ENCODE measurements at regions not wholly inside any gene's neighbourhood (a gene's known extent, or its start where the extent isn't known, plus 50 kb on each side); places are given as distances from the start of the nearest gene placed in this dataset.
"Not testable (repeated sequence)": the region's sequence is repeated elsewhere in the genome, so short reads cannot be mapped to it uniquely, and the experiment has no call there.

- no peak for DNase-seq (ENCODE audit: extremely low read depth in 1 of 2, low read depth in 1 of 2)
Observed at GRCh38 chrX:912677-913076, 282.1 kb downstream of the SHOX start.

- not testable (repeated sequence) for DNase-seq (ENCODE audit: extremely low read depth in 1 of 2, low read depth in 1 of 2)
Observed at GRCh38 chrX:909068-909467, 278.5 kb downstream of the SHOX start.

- DNase-seq (ENCODE audit: extremely low read depth in 1 of 2, low read depth in 1 of 2), result no peak
Observed at GRCh38 chrX:906586-906985, 276.0 kb downstream of the SHOX start.

DNA sequence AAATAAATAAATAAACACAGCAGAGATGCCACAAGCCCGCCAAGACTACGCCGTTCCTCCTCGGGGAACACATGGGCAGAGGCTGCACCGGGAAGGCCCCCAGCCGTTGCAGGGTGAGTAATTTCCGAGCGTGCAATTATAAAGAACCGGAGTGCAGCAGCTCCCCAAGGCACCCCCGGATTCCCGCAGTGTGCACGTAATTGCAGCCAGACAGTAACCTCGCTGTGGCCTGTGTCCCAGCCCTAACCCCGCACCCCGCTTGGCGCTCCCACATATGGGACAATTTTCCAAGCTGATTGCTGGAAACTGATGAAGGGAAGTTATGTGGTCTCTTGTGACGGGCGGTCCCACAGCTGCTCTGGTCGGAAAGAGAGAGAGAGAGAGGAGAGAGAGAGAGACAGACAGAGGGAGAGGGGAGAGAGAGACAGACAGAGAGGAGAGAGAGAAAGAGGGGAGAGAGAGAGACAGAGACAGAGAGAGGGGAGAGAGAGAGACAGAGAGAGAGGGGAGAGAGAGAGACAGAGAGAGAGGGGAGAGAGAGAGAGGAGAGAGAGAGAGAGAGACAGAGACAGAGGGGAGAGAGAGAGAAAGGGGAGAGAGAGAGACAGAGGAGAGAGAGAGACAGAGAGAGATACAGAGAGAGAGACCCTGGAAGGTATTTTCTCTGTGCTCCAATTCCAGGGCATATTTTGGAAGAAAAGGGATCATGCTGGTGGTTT lies 275.4 kb downstream of the SHOX start:
- no peak for DNase-seq (ENCODE audit: extremely low read depth in 1 of 2, low read depth in 1 of 2)

- DNase-seq (ENCODE audit: extremely low read depth in 1 of 2, low read depth in 1 of 2), result no peak
Observed at GRCh38 chrX:903116-903515, 272.5 kb downstream of the SHOX start.

- no peak for DNase-seq (ENCODE audit: extremely low read depth in 1 of 2, low read depth in 1 of 2)
Observed at GRCh38 chrX:896256-896655, 265.7 kb downstream of the SHOX start.

DNA sequence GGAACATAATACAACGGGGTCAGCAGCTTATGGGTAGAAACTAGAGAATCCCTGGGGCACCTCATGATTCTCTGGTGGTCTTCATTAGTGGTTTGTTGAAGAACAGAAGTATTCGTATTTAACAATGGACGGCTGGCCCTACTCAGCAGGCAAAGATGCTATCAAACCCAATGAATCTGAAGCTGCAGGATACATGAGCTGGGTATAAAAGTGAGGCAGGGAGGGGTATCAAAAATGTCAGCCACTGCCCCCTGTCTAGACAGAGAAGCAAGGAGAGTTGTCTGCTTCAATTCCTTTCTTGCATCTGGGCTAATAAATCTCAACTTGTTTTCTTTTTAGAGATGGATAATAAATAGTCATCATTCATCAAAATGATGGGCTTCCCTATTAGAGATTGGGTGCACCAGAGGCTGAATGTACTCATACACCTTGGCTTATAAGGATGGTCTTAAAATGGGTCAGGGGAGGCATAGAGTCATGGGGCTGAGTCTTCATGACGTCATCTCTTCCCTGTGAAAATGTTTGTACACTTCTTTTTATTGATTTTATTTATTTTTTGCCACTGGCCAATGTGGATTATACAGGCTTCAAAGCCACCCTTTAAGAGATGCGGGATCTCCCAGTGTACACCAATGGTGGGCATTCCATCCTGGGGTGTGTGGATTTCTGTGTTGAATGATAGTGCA lies 259.5 kb downstream of the SHOX start:
- DNase-seq (ENCODE audit: extremely low read depth in 1 of 2, low read depth in 1 of 2), result no peak

GRCh38 chrX:887724-888123 lies 257.1 kb downstream of the SHOX start:
- DNase-seq (ENCODE audit: extremely low read depth in 1 of 2, low read depth in 1 of 2), result not testable (repeated sequence)

DNA sequence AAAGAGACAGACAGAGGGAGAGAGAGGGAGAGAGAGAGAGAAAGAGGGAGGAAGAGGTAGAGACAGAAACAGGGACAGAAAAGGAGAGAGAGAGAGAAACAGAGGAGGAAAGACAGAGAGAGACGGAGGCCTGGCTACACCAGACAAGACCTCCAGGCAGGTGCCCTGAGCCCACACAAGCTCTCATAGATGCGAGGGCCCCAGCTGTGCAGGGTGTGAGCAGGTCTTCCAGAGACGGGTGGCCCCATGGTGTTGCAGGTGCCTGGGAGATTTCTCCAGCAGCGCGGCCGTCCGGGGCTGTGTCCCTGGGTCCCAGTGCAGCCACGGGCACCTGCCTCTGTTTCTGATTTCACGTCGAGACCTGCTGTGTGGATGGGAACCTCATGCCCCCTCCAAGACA lies 253.0 kb downstream of the SHOX start:
- DNase-seq (ENCODE audit: extremely low read depth in 1 of 2, low read depth in 1 of 2), result no peak

DNA sequence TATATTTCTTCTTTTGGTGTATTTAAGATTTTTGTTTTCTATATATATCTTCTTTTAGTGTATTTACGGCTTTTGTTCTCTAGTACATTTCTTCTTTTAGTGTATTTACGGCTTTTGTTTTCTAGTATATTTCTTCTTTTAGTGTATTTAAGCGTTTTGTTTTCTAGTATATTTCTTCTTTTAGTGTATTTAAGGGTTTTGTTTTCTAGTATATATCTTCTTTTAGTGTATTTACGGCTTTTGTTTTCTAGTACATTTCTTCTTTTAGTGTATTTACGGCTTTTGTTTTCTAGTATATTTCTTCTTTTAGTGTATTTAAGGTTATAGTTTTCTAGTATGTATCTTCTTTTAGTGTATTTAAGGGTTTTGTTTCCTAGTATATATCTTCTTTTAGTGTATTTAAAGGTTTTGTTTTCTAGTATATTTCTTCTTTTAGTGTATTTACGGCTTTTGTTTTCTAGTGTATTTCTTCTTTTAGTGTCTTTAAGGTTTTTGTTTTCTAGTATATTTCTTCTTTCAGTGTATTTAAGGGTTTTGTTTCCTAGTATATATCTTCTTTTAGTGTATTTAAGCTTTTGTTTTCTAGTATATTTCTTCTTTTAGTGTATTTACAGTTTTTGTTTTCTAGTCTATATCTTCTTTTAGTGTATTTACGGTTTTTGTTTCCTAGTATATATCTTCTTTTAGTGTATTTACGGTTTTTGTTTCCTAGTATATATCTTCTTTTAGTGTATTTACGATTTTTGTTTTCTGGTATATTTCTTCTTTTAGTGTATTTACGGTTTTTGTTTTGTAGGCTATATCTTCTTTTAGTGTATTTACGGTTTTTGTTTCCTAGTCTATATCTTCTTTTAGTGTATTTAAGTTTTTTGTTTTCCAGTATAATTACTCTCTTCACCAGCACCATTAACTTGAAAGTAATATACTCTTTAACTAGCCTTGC lies 249.4 kb downstream of the SHOX start:
- not testable (repeated sequence) for DNase-seq (ENCODE audit: extremely low read depth in 1 of 2, low read depth in 1 of 2)

- no peak for DNase-seq (ENCODE audit: extremely low read depth in 1 of 2, low read depth in 1 of 2)
Observed at GRCh38 chrX:874061-874460, 243.5 kb downstream of the SHOX start.

DNA sequence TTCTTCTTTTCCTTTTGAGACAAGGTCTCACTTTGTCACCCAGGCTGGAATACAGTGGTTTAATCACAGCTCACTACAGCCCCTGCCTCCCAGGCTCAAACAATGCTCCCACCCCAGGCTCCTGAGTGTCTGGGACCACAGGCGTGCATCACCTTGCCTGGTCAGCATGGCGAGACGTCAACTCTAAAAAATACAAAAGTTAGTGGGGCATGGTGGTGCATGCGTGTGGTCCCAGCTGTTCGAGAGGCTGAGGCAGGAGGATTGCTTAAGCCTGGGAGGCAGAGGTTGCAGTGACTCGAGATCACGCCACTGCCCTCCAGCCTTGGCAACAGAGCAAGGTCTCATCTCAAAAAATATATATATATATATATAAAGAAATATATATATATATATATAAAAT lies 242.4 kb downstream of the SHOX start:
- DNase-seq (ENCODE audit: extremely low read depth in 1 of 2, low read depth in 1 of 2), result no peak

- DNase-seq (ENCODE audit: extremely low read depth in 1 of 2, low read depth in 1 of 2), result no peak
Observed at GRCh38 chrX:872090-872489, 241.5 kb downstream of the SHOX start.

DNA sequence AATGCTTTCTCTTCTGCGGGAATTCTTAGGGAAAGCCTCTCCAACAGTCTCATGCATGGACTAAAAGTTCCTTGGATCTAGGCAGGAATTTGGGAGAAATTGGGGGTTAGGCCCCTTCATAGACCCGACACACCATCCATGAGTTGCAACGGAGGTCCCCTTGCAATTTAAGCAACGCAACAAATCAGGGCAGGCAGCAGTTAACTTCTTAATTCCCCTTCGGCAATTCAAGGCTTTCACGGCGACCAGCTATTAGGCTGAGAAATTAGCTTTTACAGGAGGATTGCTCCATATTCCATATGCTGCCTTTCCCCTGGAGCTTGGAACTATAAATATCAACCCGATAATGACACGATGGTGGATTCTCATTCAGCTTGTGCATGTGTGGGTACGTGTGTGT lies 241.0 kb downstream of the SHOX start:
- DNase-seq (ENCODE audit: extremely low read depth in 1 of 2, low read depth in 1 of 2), result no peak

DNA sequence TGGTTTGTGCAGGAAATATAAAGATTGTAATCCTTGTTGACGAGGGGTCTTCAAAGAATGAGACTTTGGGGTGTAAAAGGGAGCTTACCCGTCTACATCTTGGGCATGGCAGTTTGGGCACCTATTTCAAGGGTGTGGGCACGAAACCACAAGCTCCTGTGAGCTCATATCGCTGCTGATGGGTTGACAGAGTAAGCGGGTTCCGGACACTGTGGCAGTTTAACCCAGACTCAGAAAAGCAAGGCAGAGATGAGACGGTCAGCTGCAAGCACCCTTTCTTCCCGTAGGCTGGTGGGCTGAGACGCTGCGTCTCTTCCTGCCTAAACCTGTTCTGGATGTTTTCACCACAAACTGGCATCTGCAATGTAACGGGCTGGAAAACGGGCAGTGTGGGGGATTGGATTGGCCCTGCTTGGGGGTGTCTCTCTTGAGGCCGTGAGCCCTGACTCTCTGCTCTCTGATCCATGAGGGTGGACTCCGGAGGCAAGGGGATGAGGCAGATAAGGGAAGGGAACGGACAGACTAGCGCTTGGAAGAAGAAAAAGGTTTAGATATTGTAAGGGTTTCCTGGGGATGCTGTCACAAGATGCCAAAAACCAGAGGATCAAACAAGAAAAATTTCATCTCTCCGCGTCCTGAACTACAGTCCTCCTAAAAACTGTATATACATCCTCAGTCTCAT lies 237.5 kb downstream of the SHOX start:
- no peak for DNase-seq (ENCODE audit: extremely low read depth in 1 of 2, low read depth in 1 of 2)

DNA sequence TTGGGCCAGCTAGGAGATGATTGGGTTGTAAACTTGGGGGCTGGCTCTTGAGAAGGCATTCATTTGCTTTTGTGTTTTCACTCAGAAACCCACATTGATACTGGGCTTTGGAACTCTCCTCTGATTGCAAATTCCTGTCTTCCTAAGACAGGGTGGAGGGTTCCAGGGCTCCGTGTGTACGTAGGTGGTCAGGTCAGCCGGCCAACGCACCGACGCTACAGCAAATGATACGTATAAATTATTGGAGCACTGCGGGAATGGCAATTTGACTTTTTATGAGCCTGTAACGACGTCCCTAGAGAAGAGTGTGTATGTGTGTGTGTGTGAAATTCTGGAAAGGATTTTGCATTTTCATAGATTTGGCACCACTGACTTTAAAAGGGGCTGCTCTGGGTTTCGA lies 236.9 kb downstream of the SHOX start:
- no peak for DNase-seq (ENCODE audit: extremely low read depth in 1 of 2, low read depth in 1 of 2)

DNA sequence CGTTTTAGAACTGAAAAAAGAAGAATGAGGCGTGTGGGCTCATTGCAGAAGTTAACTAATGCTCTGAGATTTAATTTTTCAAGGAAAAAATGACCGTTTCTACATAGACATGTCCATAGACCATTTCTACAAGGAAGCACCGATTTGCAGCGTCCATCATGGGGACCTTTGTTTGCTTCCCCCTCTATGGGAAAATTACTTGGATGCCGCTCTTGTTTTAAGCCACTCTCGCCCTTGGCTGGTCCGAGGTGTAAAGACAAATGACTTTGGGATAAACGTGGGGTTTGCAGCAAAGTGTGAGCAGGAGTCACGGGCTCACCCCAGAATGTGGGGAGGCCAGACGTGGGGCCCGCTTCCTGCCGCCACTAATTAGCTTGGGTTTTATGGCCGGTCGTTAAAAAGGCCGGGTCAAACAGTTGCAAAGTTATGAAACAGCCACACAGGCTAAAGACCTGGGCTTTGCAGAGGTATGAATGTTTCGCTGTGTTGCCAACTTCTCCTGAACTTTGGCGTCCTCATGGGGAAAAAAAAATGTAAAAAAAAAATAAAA lies 235.9 kb downstream of the SHOX start:
- no peak for DNase-seq (ENCODE audit: extremely low read depth in 1 of 2, low read depth in 1 of 2)

GRCh38 chrX:865422-865821 lies 234.8 kb downstream of the SHOX start:
- no peak for DNase-seq (ENCODE audit: extremely low read depth in 1 of 2, low read depth in 1 of 2)

- DNase-seq (ENCODE audit: extremely low read depth in 1 of 2, low read depth in 1 of 2), result no peak
Observed at GRCh38 chrX:861921-862320, 231.3 kb downstream of the SHOX start.

GRCh38 chrX:861340-861890 lies 230.8 kb downstream of the SHOX start:
- DNase-seq (ENCODE audit: extremely low read depth in 1 of 2, low read depth in 1 of 2), result no peak

Data from activated CD8-positive, alpha-beta memory T cell treated with anti-CD3 and anti-CD28 coated beads for 1 hour (primary cell).